RWPE2 (cell line): ENCODE measurements at regions not wholly inside any gene's neighbourhood (a gene's known extent, or its start where the extent isn't known, plus 50 kb on each side); places are given as distances from the start of the nearest gene placed in this dataset.
A peak's percentile ranks its signal among the peaks of the same experiment; 100 is the strongest.

ENCODE experiments used
- ATAC-seq: fragments of 200-7000 bp; cut with Tn5 transposase; 3 replicates; pipeline ENCODE4 v1.9.1; 2021; ENCODE audit warnings: low read depth
- DNase-seq: peaks from one replicate; pipeline ENCODE4 v3.0.0-alpha.2; 2020; ENCODE audit warnings: low spot score
- H3K27ac ChIP-seq: fragments of 450-650 bp; 2 replicates; pipeline ENCODE4 v1.5.1; 2017; ENCODE audit warnings: mild to moderate bottlenecking; ENCODE audit not compliant: poor library complexity, severe bottlenecking
- H3K27me3 ChIP-seq: fragments of 250-450 bp; sonication (Bioruptor Pico); 2 replicates; pipeline ENCODE4 v1.5.1; 2021; ENCODE audit warnings: mild to moderate bottlenecking, moderate library complexity; ENCODE audit not compliant: insufficient read depth, poor library complexity, severe bottlenecking
- H3K36me3 ChIP-seq: fragments of 250-450 bp; sonication (Bioruptor Pico); 2 replicates; pipeline ENCODE4 v1.5.1; 2020; ENCODE audit warnings: low read depth, mild to moderate bottlenecking, moderate library complexity
- H3K4me1 ChIP-seq: fragments of 250-450 bp; sonication (Bioruptor Pico); 2 replicates; pipeline ENCODE4 v1.5.1; 2021; ENCODE audit warnings: mild to moderate bottlenecking, moderate library complexity; ENCODE audit not compliant: insufficient read depth, poor library complexity, severe bottlenecking
- H3K4me3 ChIP-seq: fragments of 250-450 bp; sonication (Bioruptor Pico); 2 replicates; pipeline ENCODE4 v1.5.1; 2021; ENCODE audit warnings: mild to moderate bottlenecking, moderate library complexity; ENCODE audit not compliant: severe bottlenecking
- H3K9me3 ChIP-seq: fragments of 250-450 bp; sonication (Bioruptor Pico); 2 replicates; pipeline ENCODE4 v1.5.1; 2021; ENCODE audit warnings: mild to moderate bottlenecking, moderate library complexity; ENCODE audit not compliant: severe bottlenecking
- TF ChIP-seq, protein P1 (sequence below): fragments of 450-650 bp; IDR thresholded peaks from one replicate; pipeline ENCODE4 v1.5.1; 2017; ENCODE audit warnings: mild to moderate bottlenecking, moderate library complexity; ENCODE audit not compliant: poor library complexity, severe bottlenecking

DNA sequence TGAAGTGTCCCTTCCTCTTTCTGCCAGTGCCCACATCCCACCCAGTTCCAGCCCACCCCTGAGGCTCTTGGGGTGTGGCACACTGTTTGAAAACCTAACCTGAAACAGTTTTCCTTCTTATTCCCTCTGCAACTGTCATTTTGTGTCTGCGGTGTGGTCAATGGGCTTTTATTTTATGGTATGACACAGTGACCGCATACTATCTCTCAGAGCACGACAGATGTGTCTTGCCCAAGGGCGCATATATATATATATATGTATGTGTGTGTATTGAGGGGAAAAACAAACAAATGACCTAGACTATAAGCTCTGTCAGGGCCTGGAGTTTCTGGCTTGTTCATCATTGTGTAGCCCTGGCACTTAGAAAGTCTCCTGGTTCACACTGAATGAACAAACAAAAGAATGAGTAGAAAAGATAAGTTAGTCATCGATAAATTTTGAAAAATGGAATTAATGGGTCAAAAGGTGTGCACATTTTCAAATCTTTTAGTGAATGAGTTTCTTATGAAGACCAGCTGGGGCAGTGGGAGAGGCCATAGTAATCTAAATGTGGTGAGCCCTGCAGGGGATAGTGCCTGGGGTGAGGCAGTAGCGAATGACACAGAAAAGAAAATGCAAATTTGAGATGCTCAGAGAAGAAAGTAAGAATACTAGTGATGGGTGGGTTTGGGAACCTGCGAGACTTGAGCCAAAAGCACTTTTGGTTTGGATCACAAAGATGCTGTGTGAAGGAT lies 198.4 kb downstream of the SNX10 start:
- no peaks in the 10 kb centered on the region for H3K27me3 ChIP-seq
- H3K27ac ChIP-seq = peak overlapping the region; percentile 20
- no peaks in the 10 kb centered on the region for H3K36me3 ChIP-seq
- H3K4me3 ChIP-seq = no peak overlapping the region
- TF ChIP-seq, protein P1, sequence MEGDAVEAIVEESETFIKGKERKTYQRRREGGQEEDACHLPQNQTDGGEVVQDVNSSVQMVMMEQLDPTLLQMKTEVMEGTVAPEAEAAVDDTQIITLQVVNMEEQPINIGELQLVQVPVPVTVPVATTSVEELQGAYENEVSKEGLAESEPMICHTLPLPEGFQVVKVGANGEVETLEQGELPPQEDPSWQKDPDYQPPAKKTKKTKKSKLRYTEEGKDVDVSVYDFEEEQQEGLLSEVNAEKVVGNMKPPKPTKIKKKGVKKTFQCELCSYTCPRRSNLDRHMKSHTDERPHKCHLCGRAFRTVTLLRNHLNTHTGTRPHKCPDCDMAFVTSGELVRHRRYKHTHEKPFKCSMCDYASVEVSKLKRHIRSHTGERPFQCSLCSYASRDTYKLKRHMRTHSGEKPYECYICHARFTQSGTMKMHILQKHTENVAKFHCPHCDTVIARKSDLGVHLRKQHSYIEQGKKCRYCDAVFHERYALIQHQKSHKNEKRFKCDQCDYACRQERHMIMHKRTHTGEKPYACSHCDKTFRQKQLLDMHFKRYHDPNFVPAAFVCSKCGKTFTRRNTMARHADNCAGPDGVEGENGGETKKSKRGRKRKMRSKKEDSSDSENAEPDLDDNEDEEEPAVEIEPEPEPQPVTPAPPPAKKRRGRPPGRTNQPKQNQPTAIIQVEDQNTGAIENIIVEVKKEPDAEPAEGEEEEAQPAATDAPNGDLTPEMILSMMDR = no peak
- ATAC-seq (no peak), DNase-seq (no peak)
- H3K4me1 ChIP-seq = peaks cover 13% of the 10 kb centered on the region
- no peaks in the 10 kb centered on the region for H3K9me3 ChIP-seq

DNA sequence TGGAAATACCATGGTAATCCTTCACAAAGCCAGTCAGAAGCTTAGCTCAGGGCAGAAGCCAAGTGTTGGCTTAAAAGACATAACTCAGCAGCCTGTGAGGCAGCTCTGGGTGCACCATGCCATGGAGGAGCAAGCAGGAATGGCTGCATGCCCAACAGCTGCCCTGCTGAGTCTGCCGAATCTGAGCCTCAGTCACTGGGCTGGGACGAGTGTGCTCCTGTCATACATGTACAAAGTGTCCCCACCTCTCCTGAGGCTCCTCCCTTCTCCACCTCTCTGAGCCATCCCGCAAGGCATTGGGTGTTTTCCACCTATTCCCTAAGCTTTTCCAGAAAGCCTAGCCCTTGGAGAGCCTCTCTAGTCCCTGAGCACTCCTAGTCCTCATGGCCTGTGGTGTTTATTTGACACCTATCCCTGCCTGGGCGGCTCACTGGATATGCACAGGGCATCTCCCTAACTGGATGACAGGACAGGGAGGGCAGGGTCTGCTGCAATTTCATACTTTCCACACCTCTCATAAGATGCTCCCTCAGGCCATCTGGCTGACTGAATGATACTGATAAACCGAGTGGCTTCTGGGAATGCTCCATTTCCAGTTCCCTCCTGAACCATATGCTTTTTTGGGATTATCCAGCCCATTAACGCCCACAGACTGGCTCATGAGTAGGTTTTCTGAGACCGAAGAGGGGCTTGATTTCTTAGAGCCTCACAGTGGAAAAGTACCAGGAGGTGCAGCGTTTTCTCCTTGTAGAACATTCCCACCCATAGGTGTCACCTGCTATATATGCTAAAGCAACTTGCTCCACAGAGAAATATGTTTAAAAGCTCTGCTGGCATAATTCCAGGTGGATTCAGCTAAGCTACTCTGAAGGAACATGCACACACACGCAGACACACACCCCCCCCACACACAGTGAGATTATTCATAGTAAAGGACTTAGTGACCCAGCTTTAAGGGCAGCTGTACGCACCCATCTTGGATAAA lies 199.3 kb downstream of the SNX10 start:
- no peak overlapping the region for H3K4me3 ChIP-seq
- DNase-seq (peak; percentile 77), ATAC-seq (peak; percentile 89)
- H3K27ac ChIP-seq = peak overlapping the region; percentile 20
- no peaks in the 10 kb centered on the region for H3K9me3 ChIP-seq
- H3K36me3 ChIP-seq = no peaks in the 10 kb centered on the region
- no peaks in the 10 kb centered on the region for H3K27me3 ChIP-seq
- TF ChIP-seq, protein P1 = peak; percentile 57
- H3K4me1 ChIP-seq = peaks cover 13% of the 10 kb centered on the region

DNA sequence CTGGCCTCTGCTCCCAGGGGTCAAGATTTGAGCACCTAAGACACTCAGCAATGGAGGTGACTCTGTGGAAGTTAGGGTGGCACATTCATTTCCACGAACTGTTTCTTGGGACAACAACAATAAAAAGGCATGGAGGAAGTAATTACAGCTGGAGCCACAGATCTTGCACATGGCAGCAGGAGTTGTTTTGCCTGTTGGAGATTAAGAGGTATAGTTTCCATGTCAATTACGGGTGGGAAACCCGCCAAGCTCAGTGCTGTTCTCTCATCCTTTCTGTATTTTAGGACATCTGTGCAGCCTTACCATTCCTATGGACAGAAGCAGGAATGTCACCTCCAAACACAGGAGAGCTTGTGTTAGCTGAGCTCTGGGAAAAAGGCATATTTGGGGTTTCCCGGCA lies 201.2 kb downstream of the SNX10 start:
- H3K9me3 ChIP-seq = no peaks in the 10 kb centered on the region
- TF ChIP-seq, protein P1 = no peak
- no peak overlapping the region for H3K27ac ChIP-seq
- no peaks in the 10 kb centered on the region for H3K27me3 ChIP-seq
- DNase-seq (no peak), ATAC-seq (no peak)
- H3K4me1 ChIP-seq = peaks cover 13% of the 10 kb centered on the region
- no peak overlapping the region for H3K4me3 ChIP-seq
- no peaks in the 10 kb centered on the region for H3K36me3 ChIP-seq

DNA sequence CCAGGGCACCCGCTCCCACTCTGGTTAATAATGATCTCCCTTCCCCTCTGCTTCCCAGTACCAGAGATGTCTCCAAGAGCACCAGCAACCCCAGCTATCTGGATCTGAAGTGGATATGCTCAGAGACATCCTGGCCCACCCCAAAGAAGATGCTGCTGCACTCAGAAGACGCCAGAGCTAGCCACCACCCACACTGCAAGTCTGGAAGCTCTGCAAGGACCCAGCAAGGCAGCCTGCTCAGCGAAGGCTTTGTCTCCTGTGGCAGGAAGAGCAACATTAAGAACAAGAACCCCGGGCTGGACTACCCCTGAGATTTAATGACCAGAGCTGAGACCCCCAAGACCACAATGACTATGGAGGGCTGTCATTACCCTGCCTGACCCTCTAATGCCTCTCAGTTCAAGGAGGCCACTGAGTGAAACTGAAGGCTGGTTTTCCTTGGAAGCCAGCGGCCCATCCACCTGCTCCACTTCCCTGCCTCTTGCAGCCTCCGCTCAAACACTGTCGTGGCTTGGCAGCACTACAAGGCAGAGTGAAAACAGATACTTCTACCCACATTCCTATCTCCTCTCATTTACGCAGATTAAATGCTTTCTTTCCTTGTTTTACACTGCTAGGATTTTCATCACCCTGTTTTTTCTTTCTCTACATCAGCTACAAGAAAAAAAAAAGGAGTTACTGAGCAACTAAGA lies 202.2 kb downstream of the SNX10 start:
- no peak for DNase-seq
- no peak for ATAC-seq
- Histone ChIP-seq H3K9me3 (no peaks in the 10 kb centered on the region), H3K27me3 (no peaks in the 10 kb centered on the region), H3K36me3 (no peaks in the 10 kb centered on the region), H3K4me3 (no peak overlapping the region), H3K4me1 (peaks cover 13% of the 10 kb centered on the region), H3K27ac (no peak overlapping the region)
- TF ChIP-seq, protein P1 = no peak
